ENCODE measurements at regions not wholly inside any gene's neighbourhood (a gene's known extent, or its start where the extent isn't known, plus 50 kb on each side); places are given as distances from the start of the nearest gene placed in this dataset.
A peak's percentile ranks its signal among the peaks of the same experiment; 100 is the strongest.

GRCh38 chr11:95358511-95359340 is 127.7 kb upstream of the SESN3 start:
- no peak overlapping the region for H3K56ac ChIP-seq (ENCODE audit: insufficient read length, low read depth, low read length)
- H4K91ac ChIP-seq (ENCODE audit: insufficient read length, low read depth, low read length), result no peak overlapping the region
- H2AFZ ChIP-seq (ENCODE audit: low read length), result no peak overlapping the region
- H2BK5ac ChIP-seq (ENCODE audit: insufficient read length, low read length), result no peak overlapping the region
- H3K18ac ChIP-seq (ENCODE audit: insufficient read length, low read depth, low read length), result no peak overlapping the region
- H3K79me2 ChIP-seq (ENCODE audit: insufficient read depth, low read length), result no peaks in the 10 kb centered on the region
- DNase-seq, result no peak
- H3K23ac ChIP-seq (ENCODE audit: insufficient read length, low read depth, low read length), result no peak overlapping the region
- H3K4ac ChIP-seq (ENCODE audit: low read depth, low read length), result no peak overlapping the region
- Mint-ChIP-seq H3K9me3 (no peaks in the 10 kb centered on the region), H3K27ac (peak overlapping the region in 2 of 3 experiments; percentile 46 to 53; a peak in 2 of 7 replicates), H3K27me3 (ENCODE audit: low read depth) (no peaks in the 10 kb centered on the region), H3K36me3 (ENCODE audit: insufficient read depth in 1 of 3, low read depth in 3 of 3) (no peaks in the 10 kb centered on the region), H3K4me3 (no peak overlapping the region), H3K4me1 (peaks cover 41 to 50% of the 10 kb centered on the region in 2 experiments)
- no peak overlapping the region for H2BK12ac ChIP-seq (ENCODE audit: insufficient read length, low read depth, low read length)
- no peaks in the 10 kb centered on the region for H3K9me3 ChIP-seq (ENCODE audit: control insufficient read depth, low read depth, low read length)
- no peaks in the 10 kb centered on the region for H3K79me1 ChIP-seq (ENCODE audit: insufficient read depth, low read depth, low read length, poor library complexity, severe bottlenecking)
- H3K4me1 ChIP-seq (ENCODE audit: insufficient read depth, low read length), result peaks cover 18% of the 10 kb centered on the region
- no peak overlapping the region for H2BK20ac ChIP-seq (ENCODE audit: low read depth, low read length, poor library complexity, severe bottlenecking)
- 0 out of 2 replicates have a peak overlapping the region, but pooled peaks have one; percentile 29 for H3K14ac ChIP-seq (ENCODE audit: insufficient read depth, low read length)
- no peak overlapping the region for H3K9ac ChIP-seq (ENCODE audit: extremely low read depth, insufficient read length, low read length)
- H4K8ac ChIP-seq (replicated peaks; ENCODE audit: insufficient read length, low read depth, low read length), result no peak overlapping the region
- no CpG with 5 or more reads among the region's 5 CpGs for WGBS (ENCODE audit: extremely low coverage, insufficient read length, low lambda C conversion rate)
- H4K20me1 ChIP-seq (ENCODE audit: control insufficient read depth, insufficient read depth, insufficient read length), result no peaks in the 10 kb centered on the region
- no peak overlapping the region for H3K27ac ChIP-seq (ENCODE audit: insufficient read length, low read depth, low read length)
- no peak overlapping the region for H3K4me2 ChIP-seq (ENCODE audit: insufficient read depth, insufficient read length, low read length)
- no peak overlapping the region for H2AK5ac ChIP-seq (ENCODE audit: insufficient read length, low read length)
- H3K27me3 ChIP-seq (ENCODE audit: insufficient read depth, low read length), result no peaks in the 10 kb centered on the region
- TF ChIP-seq, protein P1, sequence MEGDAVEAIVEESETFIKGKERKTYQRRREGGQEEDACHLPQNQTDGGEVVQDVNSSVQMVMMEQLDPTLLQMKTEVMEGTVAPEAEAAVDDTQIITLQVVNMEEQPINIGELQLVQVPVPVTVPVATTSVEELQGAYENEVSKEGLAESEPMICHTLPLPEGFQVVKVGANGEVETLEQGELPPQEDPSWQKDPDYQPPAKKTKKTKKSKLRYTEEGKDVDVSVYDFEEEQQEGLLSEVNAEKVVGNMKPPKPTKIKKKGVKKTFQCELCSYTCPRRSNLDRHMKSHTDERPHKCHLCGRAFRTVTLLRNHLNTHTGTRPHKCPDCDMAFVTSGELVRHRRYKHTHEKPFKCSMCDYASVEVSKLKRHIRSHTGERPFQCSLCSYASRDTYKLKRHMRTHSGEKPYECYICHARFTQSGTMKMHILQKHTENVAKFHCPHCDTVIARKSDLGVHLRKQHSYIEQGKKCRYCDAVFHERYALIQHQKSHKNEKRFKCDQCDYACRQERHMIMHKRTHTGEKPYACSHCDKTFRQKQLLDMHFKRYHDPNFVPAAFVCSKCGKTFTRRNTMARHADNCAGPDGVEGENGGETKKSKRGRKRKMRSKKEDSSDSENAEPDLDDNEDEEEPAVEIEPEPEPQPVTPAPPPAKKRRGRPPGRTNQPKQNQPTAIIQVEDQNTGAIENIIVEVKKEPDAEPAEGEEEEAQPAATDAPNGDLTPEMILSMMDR (conservative IDR thresholded peaks at IDR 0.05), result no peak
- no peak overlapping the region for H3T11ph ChIP-seq (ENCODE audit: low read length)
- no peak overlapping the region for H4K5ac ChIP-seq (ENCODE audit: insufficient read length, low read depth, low read length)
- no peak overlapping the region for H2BK15ac ChIP-seq (ENCODE audit: low read depth, low read length)
- H3K23me2 ChIP-seq (ENCODE audit: insufficient read length, low read depth, low read length, poor library complexity, severe bottlenecking), result no peaks in the 10 kb centered on the region
- no peak overlapping the region for H2BK120ac ChIP-seq (ENCODE audit: low read depth, low read length, poor library complexity, severe bottlenecking)
